Activated gamma-delta T cell (primary cell): ENCODE measurements at regions not wholly inside any gene's neighbourhood (a gene's known extent, or its start where the extent isn't known, plus 50 kb on each side); places are given as distances from the start of the nearest gene placed in this dataset.
"Not testable (repeated sequence)": the region's sequence is repeated elsewhere in the genome, so short reads cannot be mapped to it uniquely, and the experiment has no call there.

ENCODE experiments used
- DNase-seq: peaks from one replicate; lab custom pipeline; 2025; lab: John Stamatoyannopoulos, UW

GRCh38 chr2:58441643-58442042 is 200.5 kb upstream of the FANCL start:
- no peak for DNase-seq

GRCh38 chr2:58436872-58437271 is 195.7 kb upstream of the FANCL start:
- DNase-seq: no peak

DNA sequence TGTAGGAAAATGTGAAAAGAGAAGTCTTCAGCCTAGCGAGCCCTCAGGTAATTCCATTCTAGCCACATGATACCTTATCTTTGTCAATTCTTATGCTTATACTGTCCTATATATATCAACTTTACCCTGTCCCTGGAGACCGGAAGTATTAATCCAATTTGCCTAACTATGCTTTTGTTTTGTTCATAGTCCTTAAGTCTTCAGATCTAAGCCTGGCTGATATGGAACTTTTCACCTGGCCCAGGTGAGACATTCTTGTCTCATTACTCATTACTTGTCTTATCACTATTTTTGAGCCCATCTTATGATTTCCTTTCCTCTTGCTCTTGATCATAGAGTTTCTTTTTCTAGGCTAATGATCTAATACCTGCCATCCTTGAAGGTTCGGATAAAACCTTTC is 194.1 kb upstream of the FANCL start:
- no peak for DNase-seq

- no peak for DNase-seq
Observed at GRCh38 chr2:58434692-58435091, 193.6 kb upstream of the FANCL start.

DNA sequence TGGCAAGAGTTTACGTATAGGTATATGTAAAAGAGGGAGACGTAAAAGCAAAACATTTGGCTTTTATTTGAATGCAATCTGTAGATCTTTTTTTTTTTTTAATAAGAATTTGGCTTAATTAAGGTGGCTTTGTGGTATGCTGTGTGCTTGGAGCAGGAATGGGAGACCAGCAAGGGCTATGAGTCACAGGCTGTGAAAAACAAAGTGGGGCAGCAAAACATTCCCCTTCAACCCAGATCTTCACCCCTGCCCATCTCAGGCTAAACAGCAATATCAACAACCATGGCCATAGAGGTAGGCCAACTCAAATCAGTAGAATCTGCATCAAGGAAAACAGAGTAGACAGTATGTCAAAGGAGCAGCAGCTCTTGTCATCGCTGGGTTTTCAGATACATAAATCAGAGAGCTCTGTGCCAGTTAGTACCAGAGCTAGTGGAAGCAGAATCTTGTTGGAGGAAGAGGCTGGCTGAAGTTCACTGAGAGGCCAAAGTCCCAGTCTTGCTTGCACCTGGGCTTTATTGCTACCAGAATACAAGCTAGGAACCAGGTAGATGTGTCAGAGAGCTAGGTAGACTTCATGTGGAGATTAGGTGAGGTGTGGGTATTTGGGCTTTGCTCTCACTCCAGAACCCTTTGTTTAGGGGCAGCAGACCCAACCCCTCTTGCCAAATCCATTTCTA is 191.5 kb upstream of the FANCL start:
- no peak for DNase-seq

- DNase-seq: no peak
Observed at GRCh38 chr2:58429014-58429875, 188.1 kb upstream of the FANCL start.

GRCh38 chr2:58428096-58429013 is 187.2 kb upstream of the FANCL start:
- DNase-seq: no peak

GRCh38 chr2:58427572-58428095 is 186.5 kb upstream of the FANCL start:
- no peak for DNase-seq

DNA sequence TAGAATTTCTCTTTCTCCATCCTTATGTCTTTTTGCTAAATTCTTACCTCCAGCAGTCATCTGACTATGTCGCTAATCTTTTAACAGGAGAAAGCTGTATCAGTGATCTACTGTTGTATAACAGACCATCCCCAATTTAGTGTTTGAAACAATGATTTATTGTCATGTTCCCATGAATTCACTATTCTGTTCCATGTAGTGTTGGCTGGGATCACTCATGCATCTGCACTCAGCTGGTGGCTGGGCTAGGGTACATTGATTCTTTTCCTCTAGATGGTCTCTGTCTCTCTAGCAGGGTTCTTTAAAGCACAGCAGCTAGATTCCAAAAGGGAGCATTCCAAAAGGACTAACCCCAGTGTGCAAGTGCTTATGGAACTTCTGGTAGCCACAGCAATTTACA is 184.2 kb upstream of the FANCL start:
- DNase-seq: no peak

DNA sequence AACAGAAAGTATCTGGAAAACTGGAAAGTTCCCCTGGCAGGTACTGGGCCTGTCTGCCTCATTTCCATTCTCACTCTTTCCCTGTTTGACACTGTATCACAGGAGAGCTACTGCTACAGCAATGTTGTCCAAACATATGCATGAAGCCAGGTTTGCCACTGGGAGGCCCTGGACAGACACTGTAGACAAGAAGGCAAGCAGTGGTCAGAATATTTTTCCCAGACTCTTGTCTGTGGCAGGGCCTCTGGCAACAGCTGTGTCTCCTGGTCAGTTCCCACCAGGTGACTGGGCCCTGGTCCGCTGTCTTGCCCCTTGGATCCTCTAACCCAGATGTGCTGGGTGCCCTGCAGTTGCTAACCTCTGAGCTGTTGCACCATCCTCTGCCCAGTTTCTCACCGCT is 178.9 kb upstream of the FANCL start:
- DNase-seq: no peak

DNA sequence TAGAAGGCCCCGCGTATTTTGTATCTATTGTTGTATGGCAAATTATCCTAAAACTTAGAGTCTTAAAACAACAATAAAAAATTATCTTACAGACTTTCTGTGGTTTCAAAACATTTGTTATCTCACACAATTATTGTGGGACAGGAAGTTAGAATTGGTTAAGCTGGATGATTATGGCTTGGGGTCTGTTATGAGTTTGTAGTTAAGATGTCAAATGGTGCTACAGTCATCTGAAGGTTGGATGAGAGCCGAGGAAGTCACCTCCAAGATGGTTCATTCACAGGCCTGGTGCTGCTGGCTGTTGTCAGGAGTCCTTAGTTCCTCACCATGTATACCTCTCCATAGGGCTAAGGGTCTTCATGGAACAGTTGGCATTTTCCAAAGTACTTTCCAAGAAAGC is 175.6 kb upstream of the FANCL start:
- no peak for DNase-seq

GRCh38 chr2:58414506-58414905 is 173.4 kb upstream of the FANCL start:
- no peak for DNase-seq

DNA sequence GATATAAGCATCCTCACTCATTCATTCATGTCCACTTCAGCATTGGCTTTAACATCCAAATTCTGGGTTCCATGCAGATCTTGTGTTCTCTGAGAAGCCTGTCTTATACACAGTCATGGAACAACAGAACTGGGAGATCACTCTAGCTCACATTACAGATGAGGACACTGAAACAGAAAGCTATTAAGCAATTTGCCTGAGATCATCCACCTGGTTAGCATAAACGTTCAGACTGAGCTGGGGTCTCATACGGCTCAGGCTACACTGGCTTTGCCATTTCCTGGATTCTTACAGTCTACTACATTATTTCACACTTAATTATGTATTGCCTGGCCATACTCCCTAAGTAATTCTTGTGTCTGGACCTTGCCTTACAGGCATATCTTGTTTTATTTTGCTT is 169.4 kb upstream of the FANCL start:
- DNase-seq: no peak

DNA sequence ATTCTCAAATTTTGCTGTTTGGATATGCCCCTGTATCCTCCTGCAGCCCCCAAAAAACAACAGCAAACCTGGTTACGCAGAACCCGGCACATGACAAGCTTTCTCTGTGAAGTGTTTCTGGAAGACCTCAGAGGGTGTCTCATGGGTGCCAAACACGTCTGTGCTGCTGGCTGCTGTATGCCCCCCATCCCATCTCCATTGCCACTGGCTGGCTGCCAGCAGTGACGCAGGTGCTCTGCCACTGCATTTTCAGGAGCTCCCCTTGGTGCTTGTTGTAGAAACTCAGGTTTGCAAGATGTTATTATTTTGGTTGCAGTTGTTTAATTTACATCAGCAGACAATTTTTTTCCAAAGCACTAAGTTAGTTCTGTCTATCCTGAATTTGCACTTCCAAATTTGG is 166.4 kb upstream of the FANCL start:
- no peak for DNase-seq

- no peak for DNase-seq
Observed at GRCh38 chr2:58405341-58405740, 164.2 kb upstream of the FANCL start.

DNA sequence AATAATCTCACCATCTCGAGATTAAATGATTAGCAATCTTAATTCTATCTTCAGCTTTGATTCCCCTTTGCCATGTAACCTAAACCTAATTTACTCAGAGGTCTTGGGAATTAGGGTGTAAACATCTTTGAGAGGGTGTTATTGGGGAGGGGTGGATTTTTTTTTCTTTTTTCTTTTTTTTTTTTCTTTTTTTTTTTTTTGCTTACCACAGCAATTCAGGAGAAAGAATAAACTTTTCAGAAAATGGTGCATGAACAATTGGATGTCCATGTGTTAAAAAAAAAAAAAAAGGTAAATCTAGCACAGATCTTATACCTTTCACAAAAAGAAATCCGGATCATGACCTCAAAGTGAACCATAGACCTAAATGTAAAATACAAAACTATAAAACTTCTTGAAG is 160.8 kb upstream of the FANCL start:
- no peak for DNase-seq

GRCh38 chr2:58398406-58398805 is 157.3 kb upstream of the FANCL start:
- no peak for DNase-seq

GRCh38 chr2:58387701-58388100 is 146.6 kb upstream of the FANCL start:
- no peak for DNase-seq

DNA sequence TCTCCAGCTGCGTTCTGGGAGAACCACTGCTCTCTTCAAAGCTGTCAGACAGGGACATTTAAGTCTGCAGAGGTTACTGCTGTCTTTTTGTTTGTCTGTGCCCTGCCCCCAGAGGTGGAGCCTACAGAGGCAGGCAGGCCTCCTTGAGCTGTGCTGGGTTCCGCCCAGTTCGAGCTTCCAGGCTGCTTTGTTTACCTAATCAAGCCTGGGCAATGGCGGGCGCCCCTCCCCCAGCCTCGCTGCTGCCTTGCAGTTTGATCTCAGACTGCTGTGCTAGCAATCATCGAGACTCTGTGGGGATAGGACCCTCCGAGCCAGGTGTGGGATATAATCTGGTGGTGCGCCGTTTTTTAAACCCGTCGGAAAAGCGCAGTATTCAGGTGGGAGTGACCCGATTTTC is 145.8 kb upstream of the FANCL start:
- DNase-seq: not testable (repeated sequence)

DNA sequence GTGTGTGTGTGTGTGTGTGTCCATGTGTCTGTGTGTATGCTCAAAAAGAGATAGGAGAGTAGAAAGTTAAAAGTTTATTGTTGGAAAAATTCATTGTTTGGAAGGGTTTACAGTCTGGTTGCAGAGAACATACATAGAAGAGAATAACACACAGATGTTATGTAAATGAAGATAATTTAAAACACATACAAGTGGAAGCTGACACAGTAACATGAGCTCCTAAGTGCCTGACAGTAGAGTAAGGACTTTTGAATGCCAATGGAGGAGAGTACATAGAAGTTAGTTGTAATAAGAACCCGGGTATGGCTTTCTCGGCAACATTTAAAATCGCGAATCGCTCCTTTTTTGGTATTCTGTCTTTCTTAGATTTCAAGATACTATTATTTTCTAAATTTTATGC is 137.0 kb upstream of the FANCL start:
- DNase-seq: no peak

- DNase-seq: no peak
Observed at GRCh38 chr2:58377181-58377580, 136.1 kb upstream of the FANCL start.

DNA sequence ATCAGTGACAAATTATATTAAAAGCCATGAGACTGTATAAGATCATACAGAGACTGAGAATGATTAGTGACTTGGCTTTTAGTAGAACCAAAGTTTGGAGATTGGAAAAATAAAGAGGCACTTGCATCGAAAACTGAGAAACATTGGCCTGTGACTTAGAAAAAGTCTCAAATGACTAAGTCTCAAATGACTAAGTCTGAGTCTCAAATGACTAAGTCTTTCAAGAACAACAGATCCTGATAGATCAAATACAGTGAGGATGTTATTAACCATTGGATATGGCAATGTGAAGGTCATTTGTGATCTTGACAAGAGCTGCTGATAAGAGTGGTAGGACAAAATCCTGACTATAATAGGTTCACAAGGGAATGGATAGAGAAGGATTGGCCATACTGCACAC is 135.5 kb upstream of the FANCL start:
- DNase-seq: no peak
